ENCODE measurements at regions not wholly inside any gene's neighbourhood (a gene's known extent, or its start where the extent isn't known, plus 50 kb on each side); places are given as distances from the start of the nearest gene placed in this dataset.
A peak's percentile ranks its signal among the peaks of the same experiment; 100 is the strongest.

GRCh38 chr22:49639956-49640355 is 187.7 kb downstream of the BRD1 start:
- DNase-seq: no peak
- H3K27ac ChIP-seq: no peak overlapping the region
- intact Hi-C loops (cut with DNase I; ENCODE audit: low total_unique reads): no loop called here
- peaks cover 0 to 58% (median 24%) of the 10 kb centered on the region in 6 donors for H3K4me1 ChIP-seq
- WGBS, 5 donors: 74 to 81% (median 79%) methylated on average over 11 to 12 of the region's 12 CpGs
- no peaks in the 10 kb centered on the region for H3K27me3 ChIP-seq (replicated peaks in 1 of 7)
- H3K4me3 ChIP-seq: no peak overlapping the region
- TF ChIP-seq CTCF (IDR thresholded peaks at IDR 0.05 in 8 of 11, conservative IDR thresholded peaks at IDR 0.05 in 3 of 11) (no peak), POLR2A (IDR thresholded peaks at IDR 0.05) (no peak), POLR2AphosphoS5 (IDR thresholded peaks at IDR 0.05) (no peak)
- peaks cover 0 to 87% (median 5%) of the 10 kb centered on the region in 6 donors for H3K36me3 ChIP-seq
- H3K9me3 ChIP-seq: no peaks in the 10 kb centered on the region

GRCh38 chr22:49638788-49639187 is 188.9 kb downstream of the BRD1 start:
- no peak for DNase-seq
- WGBS, 5 donors: 67 to 86% (median 77%) methylated on average over 18 of the region's 18 CpGs
- intact Hi-C loops (cut with DNase I; ENCODE audit: low total_unique reads): no loop called here
- Histone ChIP-seq H3K36me3 (peaks cover 0 to 84% (median 5%) of the 10 kb centered on the region in 6 donors), H3K27me3 (replicated peaks in 1 of 7) (no peaks in the 10 kb centered on the region), H3K4me3 (no peak overlapping the region), H3K4me1 (peaks cover 0 to 70% (median 24%) of the 10 kb centered on the region in 6 donors), H3K27ac (peak overlapping the region in 2 of 8 donors; percentile 11 to 38), H3K9me3 (no peaks in the 10 kb centered on the region)
- TF ChIP-seq POLR2AphosphoS5 (IDR thresholded peaks at IDR 0.05): peak; percentile 46 to 65 (median 62)
- no peak for TF ChIP-seq CTCF (IDR thresholded peaks at IDR 0.05 in 8 of 11, conservative IDR thresholded peaks at IDR 0.05 in 3 of 11)

GRCh38 chr22:49638001-49638400 is 189.7 kb downstream of the BRD1 start:
- Histone ChIP-seq H3K36me3 (peaks cover 0 to 79% (median 5%) of the 10 kb centered on the region in 6 donors), H3K27me3 (replicated peaks in 1 of 7) (no peaks in the 10 kb centered on the region), H3K27ac (no peak overlapping the region), H3K4me1 (peaks cover 1 to 70% (median 27%) of the 10 kb centered on the region in 6 donors), H3K9me3 (no peaks in the 10 kb centered on the region), H3K4me3 (no peak overlapping the region)
- TF ChIP-seq POLR2AphosphoS5 (IDR thresholded peaks at IDR 0.05) (no peak), CTCF (IDR thresholded peaks at IDR 0.05 in 8 of 11, conservative IDR thresholded peaks at IDR 0.05 in 3 of 11) (no peak)
- 91 to 96% (median 93%) methylated on average over 17 of the region's 17 CpGs for WGBS, 5 donors
- intact Hi-C loops (cut with DNase I; ENCODE audit: low total_unique reads): no loop called here
- no peak for DNase-seq

GRCh38 chr22:49637255-49637760 is 190.4 kb downstream of the BRD1 start:
- H3K4me1 ChIP-seq: peaks cover 8 to 70% (median 30%) of the 10 kb centered on the region in 6 donors
- 88 to 94% (median 92%) methylated on average over 27 to 28 of the region's 28 CpGs for WGBS, 5 donors
- no peak for TF ChIP-seq POLR2A (IDR thresholded peaks at IDR 0.05)
- H3K4me3 ChIP-seq: no peak overlapping the region
- no peak overlapping the region for H3K27ac ChIP-seq
- H3K27me3 ChIP-seq (replicated peaks in 1 of 7): no peaks in the 10 kb centered on the region
- intact Hi-C loops (cut with DNase I; ENCODE audit: low total_unique reads): no loop called here
- no peak for DNase-seq
- H3K9me3 ChIP-seq: no peaks in the 10 kb centered on the region
- peaks cover 0 to 79% (median 5%) of the 10 kb centered on the region in 6 donors for H3K36me3 ChIP-seq

GRCh38 chr22:49636649-49637048 is 191.0 kb downstream of the BRD1 start:
- H3K36me3 ChIP-seq: peaks cover 0 to 80% (median 5%) of the 10 kb centered on the region in 6 donors
- DNase-seq: no peak
- H3K9me3 ChIP-seq: no peaks in the 10 kb centered on the region
- no peak overlapping the region for H3K27ac ChIP-seq
- intact Hi-C loops (cut with DNase I; ENCODE audit: low total_unique reads): no loop called here
- H3K4me3 ChIP-seq: no peak overlapping the region
- H3K4me1 ChIP-seq: peaks cover 11 to 68% (median 29%) of the 10 kb centered on the region in 6 donors
- H3K27me3 ChIP-seq (replicated peaks in 1 of 7): no peaks in the 10 kb centered on the region
- TF ChIP-seq CTCF (IDR thresholded peaks at IDR 0.05 in 8 of 11, conservative IDR thresholded peaks at IDR 0.05 in 3 of 11): no peak
- 86 to 90% (median 88%) methylated on average over 11 to 17 of the region's 17 CpGs for WGBS, 5 donors

All from spleen (tissue), 11 donors.